ENCODE measurements at regions not wholly inside any gene's neighbourhood (a gene's known extent, or its start where the extent isn't known, plus 50 kb on each side); places are given as distances from the start of the nearest gene placed in this dataset.
"Not testable (repeated sequence)": the region's sequence is repeated elsewhere in the genome, so short reads cannot be mapped to it uniquely, and the experiment has no call there.

- WGBS, result 72% methylated on average over 39 of the region's 49 CpGs
- H3K27me3 ChIP-seq (ENCODE audit: control insufficient read depth in 4 of 4, insufficient read depth in 4 of 4, low read length in 3 of 4); DNase-seq (ENCODE audit: low spot score); H3K36me3 ChIP-seq (ENCODE audit: control insufficient read depth in 4 of 4, insufficient read depth in 3 of 4, low read depth in 1 of 4, low read length in 3 of 4); H3K27ac ChIP-seq (ENCODE audit: low read depth in 1 of 2, low read length in 2 of 2); H3K4me1 ChIP-seq (ENCODE audit: control insufficient read depth in 4 of 4, insufficient read depth in 4 of 4, low read length in 3 of 4); H3K4me3 ChIP-seq (ENCODE audit: low read depth in 1 of 3, low read length in 3 of 3); H3K9ac ChIP-seq (ENCODE audit: low read depth in 1 of 2, low read length in 2 of 2); H3K9me3 ChIP-seq (ENCODE audit: control insufficient read depth in 4 of 4, low read length in 3 of 4): not testable (repeated sequence)
Observed at GRCh38 chr21:9822093-9822820, 699.1 kb upstream of the TPTE start.

GRCh38 chr21:9823197-9824157, 697.9 kb upstream of the TPTE start:
- whole genome bisulfite sequencing, result 67% methylated on average over 42 of the region's 65 CpGs
- H3K9me3 ChIP-seq (ENCODE audit: control insufficient read depth in 4 of 4, low read length in 3 of 4); H3K9ac ChIP-seq (ENCODE audit: low read depth in 1 of 2, low read length in 2 of 2); H3K4me1 ChIP-seq (ENCODE audit: control insufficient read depth in 4 of 4, insufficient read depth in 4 of 4, low read length in 3 of 4); H3K27me3 ChIP-seq (ENCODE audit: control insufficient read depth in 4 of 4, insufficient read depth in 4 of 4, low read length in 3 of 4); H3K27ac ChIP-seq (ENCODE audit: low read depth in 1 of 2, low read length in 2 of 2); H3K36me3 ChIP-seq (ENCODE audit: control insufficient read depth in 4 of 4, insufficient read depth in 3 of 4, low read depth in 1 of 4, low read length in 3 of 4): not testable (repeated sequence)
- peak overlapping the region in 1 of 3 donors; percentile 26 for H3K4me3 ChIP-seq (ENCODE audit: low read depth in 1 of 3, low read length in 3 of 3)
- peak; percentile 49 for DNase-seq (ENCODE audit: low spot score)

- DNase-seq (ENCODE audit: low spot score); H3K4me3 ChIP-seq (ENCODE audit: low read depth in 1 of 3, low read length in 3 of 3); H3K36me3 ChIP-seq (ENCODE audit: control insufficient read depth in 4 of 4, insufficient read depth in 3 of 4, low read depth in 1 of 4, low read length in 3 of 4); H3K9ac ChIP-seq (ENCODE audit: low read depth in 1 of 2, low read length in 2 of 2); H3K27ac ChIP-seq (ENCODE audit: low read depth in 1 of 2, low read length in 2 of 2); H3K27me3 ChIP-seq (ENCODE audit: control insufficient read depth in 4 of 4, insufficient read depth in 4 of 4, low read length in 3 of 4); H3K4me1 ChIP-seq (ENCODE audit: control insufficient read depth in 4 of 4, insufficient read depth in 4 of 4, low read length in 3 of 4); H3K9me3 ChIP-seq (ENCODE audit: control insufficient read depth in 4 of 4, low read length in 3 of 4): not testable (repeated sequence)
- 66% methylated on average over 4 of the region's 32 CpGs for WGBS
Observed at GRCh38 chr21:9830801-9831200, 690.6 kb upstream of the TPTE start.

- not testable (repeated sequence) for H3K9ac ChIP-seq (ENCODE audit: low read depth in 1 of 2, low read length in 2 of 2); H3K4me1 ChIP-seq (ENCODE audit: control insufficient read depth in 4 of 4, insufficient read depth in 4 of 4, low read length in 3 of 4); DNase-seq (ENCODE audit: low spot score); H3K4me3 ChIP-seq (ENCODE audit: low read depth in 1 of 3, low read length in 3 of 3); H3K27ac ChIP-seq (ENCODE audit: low read depth in 1 of 2, low read length in 2 of 2); H3K27me3 ChIP-seq (ENCODE audit: control insufficient read depth in 4 of 4, insufficient read depth in 4 of 4, low read length in 3 of 4); H3K36me3 ChIP-seq (ENCODE audit: control insufficient read depth in 4 of 4, insufficient read depth in 3 of 4, low read depth in 1 of 4, low read length in 3 of 4); H3K9me3 ChIP-seq (ENCODE audit: control insufficient read depth in 4 of 4, low read length in 3 of 4)
- WGBS, result 74% methylated on average over 16 of the region's 18 CpGs
Observed at GRCh38 chr21:9832751-9833150, 688.6 kb upstream of the TPTE start.

- H3K4me3 ChIP-seq (ENCODE audit: low read depth in 1 of 3, low read length in 3 of 3); H3K9ac ChIP-seq (ENCODE audit: low read depth in 1 of 2, low read length in 2 of 2); H3K36me3 ChIP-seq (ENCODE audit: control insufficient read depth in 4 of 4, insufficient read depth in 3 of 4, low read depth in 1 of 4, low read length in 3 of 4); H3K27ac ChIP-seq (ENCODE audit: low read depth in 1 of 2, low read length in 2 of 2); H3K4me1 ChIP-seq (ENCODE audit: control insufficient read depth in 4 of 4, insufficient read depth in 4 of 4, low read length in 3 of 4); DNase-seq (ENCODE audit: low spot score); H3K27me3 ChIP-seq (ENCODE audit: control insufficient read depth in 4 of 4, insufficient read depth in 4 of 4, low read length in 3 of 4): not testable (repeated sequence)
- WGBS, result 67% methylated on average over 33 of the region's 33 CpGs
- H3K9me3 ChIP-seq (ENCODE audit: control insufficient read depth in 4 of 4, low read length in 3 of 4), result peaks cover 3 to 12% (median 10%) of the 10 kb centered on the region in 4 donors
Observed at GRCh38 chr21:9836547-9836946, 684.8 kb upstream of the TPTE start.

GRCh38 chr21:9837001-9837400, 684.4 kb upstream of the TPTE start:
- WGBS, result 77% methylated on average over 18 of the region's 18 CpGs
- not testable (repeated sequence) for H3K27me3 ChIP-seq (ENCODE audit: control insufficient read depth in 4 of 4, insufficient read depth in 4 of 4, low read length in 3 of 4); DNase-seq (ENCODE audit: low spot score); H3K27ac ChIP-seq (ENCODE audit: low read depth in 1 of 2, low read length in 2 of 2); H3K9ac ChIP-seq (ENCODE audit: low read depth in 1 of 2, low read length in 2 of 2); H3K36me3 ChIP-seq (ENCODE audit: control insufficient read depth in 4 of 4, insufficient read depth in 3 of 4, low read depth in 1 of 4, low read length in 3 of 4); H3K4me3 ChIP-seq (ENCODE audit: low read depth in 1 of 3, low read length in 3 of 3); H3K4me1 ChIP-seq (ENCODE audit: control insufficient read depth in 4 of 4, insufficient read depth in 4 of 4, low read length in 3 of 4)
- H3K9me3 ChIP-seq (ENCODE audit: control insufficient read depth in 4 of 4, low read length in 3 of 4), result peaks cover 3 to 12% (median 10%) of the 10 kb centered on the region in 4 donors

- H3K9ac ChIP-seq (ENCODE audit: low read depth in 1 of 2, low read length in 2 of 2); DNase-seq (ENCODE audit: low spot score); H3K36me3 ChIP-seq (ENCODE audit: control insufficient read depth in 4 of 4, insufficient read depth in 3 of 4, low read depth in 1 of 4, low read length in 3 of 4); H3K4me3 ChIP-seq (ENCODE audit: low read depth in 1 of 3, low read length in 3 of 3); H3K27ac ChIP-seq (ENCODE audit: low read depth in 1 of 2, low read length in 2 of 2); H3K4me1 ChIP-seq (ENCODE audit: control insufficient read depth in 4 of 4, insufficient read depth in 4 of 4, low read length in 3 of 4); H3K27me3 ChIP-seq (ENCODE audit: control insufficient read depth in 4 of 4, insufficient read depth in 4 of 4, low read length in 3 of 4): not testable (repeated sequence)
- 68% methylated on average over 21 of the region's 21 CpGs for WGBS
- H3K9me3 ChIP-seq (ENCODE audit: control insufficient read depth in 4 of 4, low read length in 3 of 4), result peaks cover 3 to 12% (median 10%) of the 10 kb centered on the region in 4 donors
Observed at GRCh38 chr21:9837526-9837925, 683.9 kb upstream of the TPTE start.
